ENCODE measurements at regions not wholly inside any gene's neighbourhood (a gene's known extent, or its start where the extent isn't known, plus 50 kb on each side); places are given as distances from the start of the nearest gene placed in this dataset.
"Not testable (repeated sequence)": the region's sequence is repeated elsewhere in the genome, so short reads cannot be mapped to it uniquely, and the experiment has no call there.

- no peak overlapping the region for H3K4me3 ChIP-seq (ENCODE audit: low read depth, low read length)
- DNase-seq (ENCODE audit: low read depth), result peak; percentile 51
Measured at GRCh38 chr3:8319935-8320634, 181.5 kb upstream of the LMCD1 start.

- DNase-seq (ENCODE audit: low read depth), result no peak
- no peak overlapping the region for H3K4me3 ChIP-seq (ENCODE audit: low read depth, low read length)
Measured at GRCh38 chr3:8320711-8321458, 180.7 kb upstream of the LMCD1 start.

GRCh38 chr3:8324747-8325146 is 176.9 kb upstream of the LMCD1 start:
- DNase-seq (ENCODE audit: low read depth), result no peak
- H3K4me3 ChIP-seq (ENCODE audit: low read depth, low read length), result no peak overlapping the region

GRCh38 chr3:8325306-8325705 is 176.3 kb upstream of the LMCD1 start:
- no peak for DNase-seq (ENCODE audit: low read depth)
- H3K4me3 ChIP-seq (ENCODE audit: low read depth, low read length), result no peak overlapping the region

GRCh38 chr3:8325833-8326232 is 175.8 kb upstream of the LMCD1 start:
- not testable (repeated sequence) for H3K4me3 ChIP-seq (ENCODE audit: low read depth, low read length); DNase-seq (ENCODE audit: low read depth)

GRCh38 chr3:8327739-8328138 is 173.9 kb upstream of the LMCD1 start:
- H3K4me3 ChIP-seq (ENCODE audit: low read depth, low read length), result no peak overlapping the region
- no peak for DNase-seq (ENCODE audit: low read depth)

GRCh38 chr3:8328967-8329366 is 172.7 kb upstream of the LMCD1 start:
- no peak for DNase-seq (ENCODE audit: low read depth)
- no peak overlapping the region for H3K4me3 ChIP-seq (ENCODE audit: low read depth, low read length)

- no peak for DNase-seq (ENCODE audit: low read depth)
- no peak overlapping the region for H3K4me3 ChIP-seq (ENCODE audit: low read depth, low read length)
Measured at GRCh38 chr3:8329598-8329997, 172.0 kb upstream of the LMCD1 start.

- no peak overlapping the region for H3K4me3 ChIP-seq (ENCODE audit: low read depth, low read length)
- no peak for DNase-seq (ENCODE audit: low read depth)
Measured at GRCh38 chr3:8336456-8336855, 165.2 kb upstream of the LMCD1 start.

- DNase-seq (ENCODE audit: low read depth), result no peak
Measured at GRCh38 chr3:8338424-8338823, 163.2 kb upstream of the LMCD1 start.

GRCh38 chr3:8341821-8342247 is 159.8 kb upstream of the LMCD1 start:
- DNase-seq (ENCODE audit: low read depth), result no peak
- no peak overlapping the region for H3K4me3 ChIP-seq (ENCODE audit: low read depth, low read length)

More at GRCh38 chr3:8338424-8338823, 163.2 kb upstream of the LMCD1 start:
- no peak overlapping the region for H3K4me3 ChIP-seq (ENCODE audit: low read depth, low read length)

- no peak for DNase-seq (ENCODE audit: low read depth)
- no peak overlapping the region for H3K4me3 ChIP-seq (ENCODE audit: low read depth, low read length)
Measured at GRCh38 chr3:8343058-8343457, 158.6 kb upstream of the LMCD1 start.

GRCh38 chr3:8345398-8345797 is 156.2 kb upstream of the LMCD1 start:
- DNase-seq (ENCODE audit: low read depth), result no peak
- no peak overlapping the region for H3K4me3 ChIP-seq (ENCODE audit: low read depth, low read length)

- DNase-seq (ENCODE audit: low read depth), result no peak
- H3K4me3 ChIP-seq (ENCODE audit: low read depth, low read length), result no peak overlapping the region
Measured at GRCh38 chr3:8348076-8348475, 153.5 kb upstream of the LMCD1 start.

GRCh38 chr3:8352475-8352874 is 149.1 kb upstream of the LMCD1 start:
- DNase-seq (ENCODE audit: low read depth), result no peak
- no peak overlapping the region for H3K4me3 ChIP-seq (ENCODE audit: low read depth, low read length)

GRCh38 chr3:8353364-8353763 is 148.3 kb upstream of the LMCD1 start:
- no peak for DNase-seq (ENCODE audit: low read depth)

GRCh38 chr3:8355346-8355745 is 146.3 kb upstream of the LMCD1 start:
- no peak overlapping the region for H3K4me3 ChIP-seq (ENCODE audit: low read depth, low read length)
- DNase-seq (ENCODE audit: low read depth), result no peak

More at GRCh38 chr3:8353364-8353763, 148.3 kb upstream of the LMCD1 start:
- H3K4me3 ChIP-seq (ENCODE audit: low read depth, low read length), result no peak overlapping the region

- not testable (repeated sequence) for DNase-seq (ENCODE audit: low read depth); H3K4me3 ChIP-seq (ENCODE audit: low read depth, low read length)
Measured at GRCh38 chr3:8356066-8356465, 145.6 kb upstream of the LMCD1 start.

- H3K4me3 ChIP-seq (ENCODE audit: low read depth, low read length), result no peak overlapping the region
- no peak for DNase-seq (ENCODE audit: low read depth)
Measured at GRCh38 chr3:8357859-8358258, 143.8 kb upstream of the LMCD1 start.

- no peak for DNase-seq (ENCODE audit: low read depth)
- H3K4me3 ChIP-seq (ENCODE audit: low read depth, low read length), result no peak overlapping the region
Measured at GRCh38 chr3:8359133-8359532, 142.5 kb upstream of the LMCD1 start.

GRCh38 chr3:8363200-8363599 is 138.4 kb upstream of the LMCD1 start:
- H3K4me3 ChIP-seq (ENCODE audit: low read depth, low read length), result no peak overlapping the region
- DNase-seq (ENCODE audit: low read depth), result no peak
